Tibial nerve (tissue), 4 donors: ENCODE measurements at regions not wholly inside any gene's neighbourhood (a gene's known extent, or its start where the extent isn't known, plus 50 kb on each side); places are given as distances from the start of the nearest gene placed in this dataset.

Experiments used
- CTCF ChIP-seq, 5 experiments: fragments of 200-600 bp in 3 of 5; fragments of 450-650 bp in 2 of 5; sonication (generic) in 3 of 5; IDR thresholded peaks; one replicate each; pipeline ENCODE4 v1.5.1; 2016 to 2019; ENCODE audit warnings: antibody characterized with exemption in 5 of 5, mild to moderate bottlenecking in 3 of 5, moderate library complexity in 2 of 5
- EP300 ChIP-seq, 2 donors: sonication (generic); formaldehyde crosslinking; IDR thresholded peaks; one replicate each; pipeline ENCODE4 v1.6.1; 2017; ENCODE audit warnings: antibody characterized with exemption in 2 of 2, mild to moderate bottlenecking in 1 of 2
- POLR2A ChIP-seq, 2 donors: fragments of 450-650 bp; IDR thresholded peaks; one replicate each; pipeline ENCODE4 v1.6.1; 2017; ENCODE audit warnings: antibody characterized with exemption in 2 of 2, mild to moderate bottlenecking in 2 of 2, moderate library complexity in 2 of 2

- TF ChIP-seq POLR2A (IDR thresholded peaks at IDR 0.05) (no peak), CTCF (IDR thresholded peaks at IDR 0.05) (no peak), EP300 (IDR thresholded peaks at IDR 0.05) (no peak)
Measured at GRCh38 chr4:182022909-182023308, 220.3 kb upstream of the TENM3 start.
